SJSA1 (cell line): ENCODE measurements at regions not wholly inside any gene's neighbourhood (a gene's known extent, or its start where the extent isn't known, plus 50 kb on each side); places are given as distances from the start of the nearest gene placed in this dataset.

Experiments
- DNase-seq, 2 experiments: peaks; one replicate each; pipeline ENCODE4 v3.0.0-alpha.2; 2015 to 2020; ENCODE audit warnings: low spot score in 2 of 2, low read depth in 1 of 2
- H3K27ac ChIP-seq: fragments of 250-450 bp; sonication (Bioruptor Pico); 2 replicates; pipeline ENCODE4 v1.5.1; 2020; ENCODE audit warnings: mild to moderate bottlenecking, moderate library complexity
- H3K27me3 ChIP-seq: fragments of 250-450 bp; sonication (Bioruptor Pico); replicated peaks from 2 replicates; pipeline ENCODE4 v1.5.1; 2020; ENCODE audit warnings: mild to moderate bottlenecking, moderate library complexity
- H3K36me3 ChIP-seq: fragments of 250-450 bp; sonication (Bioruptor Pico); 2 replicates; pipeline ENCODE4 v1.5.1; 2020; ENCODE audit warnings: mild to moderate bottlenecking
- H3K4me1 ChIP-seq: fragments of 250-450 bp; sonication (Bioruptor Pico); replicated peaks from 2 replicates; pipeline ENCODE4 v1.6.1; 2021; ENCODE audit warnings: mild to moderate bottlenecking
- H3K4me3 ChIP-seq: fragments of 250-450 bp; sonication (Bioruptor Pico); 2 replicates; pipeline ENCODE4 v1.5.1; 2020; ENCODE audit warnings: mild to moderate bottlenecking
- H3K9me3 ChIP-seq: fragments of 250-450 bp; sonication (Bioruptor Pico); replicated peaks from 2 replicates; pipeline ENCODE4 v1.5.1; 2020; ENCODE audit warnings: mild to moderate bottlenecking

- Histone ChIP-seq H3K4me1 (no peaks in the 10 kb centered on the region), H3K27ac (no peak overlapping the region), H3K9me3 (no peaks in the 10 kb centered on the region), H3K4me3 (no peak overlapping the region), H3K27me3 (no peaks in the 10 kb centered on the region), H3K36me3 (no peaks in the 10 kb centered on the region)
- no peak for DNase-seq
These were observed 1129.1 kb upstream of the ZEB2 start for GRCh38 chr2:145649061-145649460.

DNA sequence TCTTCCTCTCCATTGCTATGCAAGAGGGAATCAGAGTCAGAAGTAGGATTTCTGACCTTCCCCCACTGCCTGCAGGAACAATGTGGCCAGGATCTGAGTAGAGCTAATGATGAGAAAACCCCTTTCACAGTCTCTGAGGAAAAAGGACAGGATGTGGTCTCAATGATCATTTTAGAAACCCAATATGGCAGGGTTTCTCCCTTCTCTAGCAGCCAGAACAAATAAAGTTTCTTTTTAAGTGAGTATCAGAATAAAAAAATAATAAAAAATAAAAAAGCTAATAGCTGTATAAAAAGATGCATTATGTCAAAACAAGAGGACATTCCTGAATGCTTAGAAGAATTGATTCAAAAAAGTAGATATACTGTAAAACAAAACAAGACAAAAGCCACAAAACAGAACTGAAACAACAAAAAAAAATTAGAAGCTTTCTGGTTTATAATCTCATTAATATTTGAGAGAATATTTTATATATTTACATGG, 1124.9 kb upstream of the ZEB2 start:
- no peak for DNase-seq
- Histone ChIP-seq H3K27ac (no peak overlapping the region), H3K27me3 (no peaks in the 10 kb centered on the region), H3K36me3 (no peaks in the 10 kb centered on the region), H3K9me3 (no peaks in the 10 kb centered on the region), H3K4me3 (no peak overlapping the region), H3K4me1 (no peaks in the 10 kb centered on the region)

- H3K9me3 ChIP-seq: no peaks in the 10 kb centered on the region
- H3K27ac ChIP-seq: no peak overlapping the region
- no peaks in the 10 kb centered on the region for H3K27me3 ChIP-seq
- DNase-seq: no peak
- H3K36me3 ChIP-seq: no peaks in the 10 kb centered on the region
- no peak overlapping the region for H3K4me3 ChIP-seq
- H3K4me1 ChIP-seq: no peaks in the 10 kb centered on the region
These were observed 1118.8 kb upstream of the ZEB2 start for GRCh38 chr2:145638675-145639074.

GRCh38 chr2:145635706-145636427, 1115.9 kb upstream of the ZEB2 start:
- Histone ChIP-seq H3K27me3 (no peaks in the 10 kb centered on the region), H3K9me3 (no peaks in the 10 kb centered on the region), H3K36me3 (no peaks in the 10 kb centered on the region), H3K4me1 (no peaks in the 10 kb centered on the region), H3K27ac (no peak overlapping the region), H3K4me3 (no peak overlapping the region)
- DNase-seq: no peak

DNA sequence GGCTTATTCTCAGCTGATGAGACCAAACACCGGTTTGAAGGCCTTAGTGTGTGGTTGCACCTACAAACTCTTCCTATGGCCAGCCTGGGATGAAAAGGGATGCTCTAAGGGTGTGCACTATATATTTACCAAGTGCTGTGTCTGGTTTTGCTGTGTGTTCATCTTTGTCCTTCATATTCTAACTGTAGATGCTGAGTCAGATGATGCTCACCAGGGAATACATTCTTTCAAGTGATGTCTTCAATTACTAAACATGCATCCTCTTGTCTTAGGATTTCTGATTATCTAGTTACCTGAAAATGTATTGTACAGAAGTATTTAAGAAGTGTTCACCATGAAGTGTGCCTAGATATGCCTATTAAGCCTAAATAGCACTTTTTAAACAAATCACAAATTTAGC, 1111.6 kb upstream of the ZEB2 start:
- H3K27ac ChIP-seq: no peak overlapping the region
- no peak for DNase-seq
- no peak overlapping the region for H3K4me3 ChIP-seq
- no peaks in the 10 kb centered on the region for H3K36me3 ChIP-seq
- H3K27me3 ChIP-seq: no peaks in the 10 kb centered on the region
- no peaks in the 10 kb centered on the region for H3K4me1 ChIP-seq
- H3K9me3 ChIP-seq: no peaks in the 10 kb centered on the region

- H3K27ac ChIP-seq: no peak overlapping the region
- H3K9me3 ChIP-seq: no peaks in the 10 kb centered on the region
- H3K36me3 ChIP-seq: no peaks in the 10 kb centered on the region
- DNase-seq: no peak
- no peak overlapping the region for H3K4me3 ChIP-seq
- H3K27me3 ChIP-seq: no peaks in the 10 kb centered on the region
- peaks cover 18% of the 10 kb centered on the region for H3K4me1 ChIP-seq
These were observed 1106.4 kb upstream of the ZEB2 start for GRCh38 chr2:145626301-145626700.

- no peak overlapping the region for H3K4me3 ChIP-seq
- H3K4me1 ChIP-seq: peaks cover 18% of the 10 kb centered on the region
- no peak overlapping the region for H3K27ac ChIP-seq
- no peak for DNase-seq
- H3K36me3 ChIP-seq: no peaks in the 10 kb centered on the region
- no peaks in the 10 kb centered on the region for H3K27me3 ChIP-seq
- H3K9me3 ChIP-seq: no peaks in the 10 kb centered on the region
These were observed 1105.2 kb upstream of the ZEB2 start for GRCh38 chr2:145625111-145625510.

GRCh38 chr2:145623136-145623535, 1103.2 kb upstream of the ZEB2 start:
- Histone ChIP-seq H3K27ac (peak overlapping the region; percentile 3; the same call in 1 of the 2 replicates), H3K9me3 (no peaks in the 10 kb centered on the region), H3K4me1 (peaks cover 18% of the 10 kb centered on the region), H3K36me3 (no peaks in the 10 kb centered on the region), H3K4me3 (no peak overlapping the region), H3K27me3 (no peaks in the 10 kb centered on the region)
- peak in 1 of 2 experiments; percentile 58 for DNase-seq

GRCh38 chr2:145622285-145622684, 1102.4 kb upstream of the ZEB2 start:
- peaks cover 22% of the 10 kb centered on the region for H3K4me1 ChIP-seq
- no peak overlapping the region for H3K27ac ChIP-seq
- no peak for DNase-seq
- no peak overlapping the region for H3K4me3 ChIP-seq
- H3K27me3 ChIP-seq: no peaks in the 10 kb centered on the region
- H3K36me3 ChIP-seq: no peaks in the 10 kb centered on the region
- H3K9me3 ChIP-seq: no peaks in the 10 kb centered on the region

DNA sequence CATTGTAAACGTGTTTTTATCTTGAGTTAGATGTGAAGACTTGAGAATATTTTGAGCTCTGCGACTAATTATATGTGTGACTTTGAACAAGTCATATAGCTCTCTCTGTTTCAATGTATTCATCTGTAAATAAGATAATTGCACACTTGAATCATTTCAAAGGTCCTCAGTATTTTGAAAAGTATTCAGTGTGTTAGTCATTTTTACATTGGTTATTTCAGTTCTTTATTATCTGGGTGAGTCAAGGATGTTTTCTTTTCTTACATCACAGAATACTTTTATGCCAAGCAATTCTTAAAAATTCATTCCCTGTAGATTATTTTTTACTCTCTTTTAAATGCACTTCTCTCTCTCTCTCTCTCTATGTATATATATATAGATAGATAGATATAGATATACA, 1098.0 kb upstream of the ZEB2 start:
- no peaks in the 10 kb centered on the region for H3K9me3 ChIP-seq
- no peaks in the 10 kb centered on the region for H3K36me3 ChIP-seq
- no peaks in the 10 kb centered on the region for H3K27me3 ChIP-seq
- H3K27ac ChIP-seq: no peak overlapping the region
- DNase-seq: no peak
- no peak overlapping the region for H3K4me3 ChIP-seq
- H3K4me1 ChIP-seq: peaks cover 11% of the 10 kb centered on the region

GRCh38 chr2:145617420-145617819, 1097.5 kb upstream of the ZEB2 start:
- Histone ChIP-seq H3K36me3 (no peaks in the 10 kb centered on the region), H3K4me1 (peaks cover 6% of the 10 kb centered on the region; the same call in 1 of the 2 replicates), H3K4me3 (no peak overlapping the region), H3K27me3 (no peaks in the 10 kb centered on the region), H3K9me3 (no peaks in the 10 kb centered on the region), H3K27ac (no peak overlapping the region)
- no peak for DNase-seq

DNA sequence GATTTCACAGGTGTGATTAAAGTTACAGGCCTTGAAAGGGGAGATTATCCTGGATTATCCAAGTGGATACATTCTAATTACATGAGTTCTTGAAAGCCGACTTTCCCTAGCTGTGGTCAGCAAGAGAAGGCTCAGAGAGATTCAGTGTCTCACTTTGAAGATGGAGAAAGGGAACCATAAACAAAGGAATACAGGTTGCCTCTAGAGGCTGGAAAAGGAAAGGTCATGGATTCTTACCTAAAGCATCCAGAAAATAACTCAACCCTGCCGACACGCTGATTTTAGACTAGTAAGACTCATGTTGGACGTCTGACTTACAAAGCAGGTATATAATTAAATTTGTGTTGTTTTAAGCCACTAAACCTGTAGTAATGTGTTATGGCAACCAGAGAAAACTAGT, 1095.7 kb upstream of the ZEB2 start:
- DNase-seq: no peak
- Histone ChIP-seq H3K4me1 (peaks cover 4% of the 10 kb centered on the region; the same call in 1 of the 2 replicates), H3K27ac (no peak overlapping the region), H3K36me3 (no peaks in the 10 kb centered on the region), H3K4me3 (no peak overlapping the region), H3K27me3 (no peaks in the 10 kb centered on the region), H3K9me3 (no peaks in the 10 kb centered on the region)

DNA sequence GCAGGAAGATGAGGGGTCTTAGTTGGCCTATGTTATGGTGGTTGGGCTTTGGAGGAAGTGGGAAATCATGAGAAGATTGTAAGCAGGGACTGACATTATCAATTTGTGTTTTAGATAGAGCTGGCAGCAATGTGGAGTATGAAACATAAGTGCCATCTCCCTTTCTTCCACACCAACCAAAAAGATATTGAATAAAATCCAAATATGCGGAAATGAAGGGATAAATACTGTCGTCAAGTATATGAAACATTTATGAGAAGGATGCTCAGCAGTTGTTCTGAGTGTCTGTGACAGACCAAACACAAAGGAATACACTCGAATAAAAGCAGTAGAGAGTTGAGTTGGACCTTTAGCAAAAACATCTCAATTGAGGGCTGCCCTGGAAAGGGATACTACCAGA, 1090.0 kb upstream of the ZEB2 start:
- no peaks in the 10 kb centered on the region for H3K27me3 ChIP-seq
- H3K9me3 ChIP-seq: no peaks in the 10 kb centered on the region
- no peak for DNase-seq
- H3K36me3 ChIP-seq: no peaks in the 10 kb centered on the region
- H3K4me3 ChIP-seq: no peak overlapping the region
- no peak overlapping the region for H3K27ac ChIP-seq
- H3K4me1 ChIP-seq: no peaks in the 10 kb centered on the region

DNA sequence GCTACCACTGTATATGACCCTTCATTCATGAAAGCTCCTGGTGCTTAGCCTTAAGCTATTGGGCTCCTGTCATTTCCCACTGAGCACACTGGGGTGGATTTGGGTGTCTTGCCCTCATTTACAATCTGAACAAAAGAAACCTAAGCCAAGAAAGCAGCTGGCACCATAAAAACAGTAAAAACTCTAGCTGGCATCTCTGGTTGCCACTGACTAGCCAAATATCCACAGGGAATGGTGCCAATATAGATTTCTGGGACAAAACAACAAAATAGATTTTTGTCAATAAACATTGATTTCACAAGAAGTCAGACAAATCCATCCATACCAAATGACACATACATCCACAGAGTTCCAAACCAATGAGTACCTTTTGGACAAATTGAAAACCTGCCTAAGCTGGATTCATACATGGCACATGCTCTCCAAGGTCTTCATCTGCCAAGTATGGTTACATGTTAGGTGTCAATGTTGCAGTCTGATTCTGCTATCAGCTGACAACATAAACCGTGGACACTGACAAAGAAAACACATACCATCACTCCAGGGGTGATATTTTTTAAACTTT, 1081.5 kb upstream of the ZEB2 start:
- no peak for DNase-seq
- Histone ChIP-seq H3K9me3 (no peaks in the 10 kb centered on the region), H3K27me3 (no peaks in the 10 kb centered on the region), H3K27ac (no peak overlapping the region), H3K4me1 (peaks cover 11% of the 10 kb centered on the region), H3K4me3 (no peak overlapping the region), H3K36me3 (no peaks in the 10 kb centered on the region)
